GM11168 (cell line): ENCODE measurements at regions not wholly inside any gene's neighbourhood (a gene's known extent, or its start where the extent isn't known, plus 50 kb on each side); places are given as distances from the start of the nearest gene placed in this dataset.

Source experiments
- in situ Hi-C: fragments of 300-500 bp; cut with MboI; formaldehyde crosslinking; loops from one replicate; pipeline ENCODE4 v1.12.0; 2022; ENCODE audit warnings: low sequenced_read_pairs; ENCODE audit not compliant: unreplicated experiment

DNA sequence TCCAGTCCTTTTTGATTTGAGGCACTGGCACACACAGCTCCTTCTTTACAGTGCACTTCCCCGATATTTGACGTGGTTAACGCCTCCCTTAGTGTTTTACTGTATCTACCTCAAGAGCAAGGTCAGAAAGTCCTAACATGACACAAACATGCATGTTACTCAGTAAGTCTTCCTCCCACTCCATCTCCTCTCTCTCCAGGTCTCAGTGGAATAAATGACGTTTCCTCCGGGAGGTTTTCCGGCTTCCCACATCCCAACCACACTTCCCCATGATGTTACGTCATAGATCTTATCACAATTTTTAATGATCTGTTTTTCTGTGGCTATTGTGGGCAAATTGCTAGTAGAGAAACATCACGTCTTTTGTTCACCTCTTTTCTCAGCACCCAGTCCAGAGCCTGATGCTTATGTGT lies 165.7 kb downstream of the PTPN20 start:
- in situ Hi-C loops: no loop called here

DNA sequence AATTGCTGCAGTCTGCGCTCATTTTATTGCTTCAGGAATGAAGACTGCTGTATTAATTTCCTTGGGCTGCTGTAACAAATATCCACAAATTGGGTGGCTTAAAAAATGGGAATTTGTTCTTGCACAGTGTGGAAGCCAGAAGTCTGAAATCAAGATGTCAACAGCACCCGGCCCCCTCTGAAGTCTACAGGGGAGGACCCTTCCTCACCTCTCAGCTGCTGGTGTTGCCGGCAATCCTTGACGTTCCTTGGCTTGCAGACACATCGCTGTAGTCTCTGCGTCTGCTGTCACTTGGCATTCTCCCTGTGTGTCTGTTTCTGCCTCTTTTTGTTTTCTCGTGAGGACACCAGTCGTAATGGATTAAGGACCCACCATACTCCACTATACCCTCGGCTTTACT lies 166.2 kb downstream of the PTPN20 start:
- in situ Hi-C loops: no loop called here

DNA sequence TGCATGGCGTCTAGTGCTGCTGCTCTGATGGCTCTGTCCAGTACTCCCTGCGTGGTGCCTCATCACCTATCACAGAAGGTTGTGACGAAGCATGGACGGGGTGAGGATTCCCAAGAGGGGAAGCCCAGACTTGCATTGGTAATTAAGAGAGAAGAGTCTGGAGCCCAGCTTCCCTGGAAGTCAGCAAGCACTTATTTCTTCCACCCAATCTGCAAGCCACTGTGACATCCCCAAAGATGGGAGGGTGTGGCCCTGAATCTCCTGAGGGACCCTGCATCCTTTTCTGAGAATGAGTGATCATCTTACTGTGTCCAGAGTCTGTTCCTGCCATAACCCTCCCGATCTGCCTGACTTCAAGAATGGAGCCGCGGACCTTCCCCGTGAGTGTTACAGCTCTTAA lies 166.7 kb downstream of the PTPN20 start:
- in situ Hi-C loops: no loop called here

DNA sequence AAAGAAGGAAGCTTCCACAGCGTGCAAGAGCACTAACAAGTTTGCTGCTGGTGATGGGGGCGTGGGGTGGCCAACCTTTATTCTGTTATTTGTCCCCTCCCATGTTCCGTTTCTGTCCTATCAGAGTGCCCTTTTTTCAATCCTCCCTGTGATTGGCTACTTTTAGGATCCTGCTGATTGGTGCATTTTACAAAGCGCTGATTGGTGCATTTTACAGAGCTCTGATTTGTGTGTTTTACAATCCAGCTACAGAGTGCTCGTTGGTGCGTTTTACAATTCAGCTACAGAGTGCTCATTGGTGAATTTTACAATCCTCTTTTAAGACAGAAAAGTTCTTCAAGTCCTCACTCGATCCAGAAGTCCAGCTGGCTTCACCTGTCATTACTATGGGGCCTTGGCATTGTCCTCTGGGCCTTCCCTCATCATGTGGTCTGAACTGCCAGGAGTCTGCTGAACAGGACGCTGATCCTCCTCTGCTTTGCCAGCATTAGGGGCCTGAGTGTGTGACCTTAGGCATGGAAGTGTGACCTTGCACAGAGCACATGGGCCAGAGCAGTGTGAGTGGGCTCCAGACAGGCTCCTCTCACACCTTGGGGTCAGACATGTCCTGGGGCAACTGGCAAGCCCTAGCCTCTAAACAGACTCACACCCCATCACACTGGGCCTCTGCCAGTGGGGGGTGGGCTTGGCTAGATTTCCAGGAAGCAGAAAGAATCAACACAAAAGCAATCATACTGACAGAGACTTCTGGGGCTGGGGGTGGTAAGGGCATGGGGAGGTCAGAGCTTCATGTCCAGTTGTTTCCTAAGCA lies 167.4 kb downstream of the PTPN20 start:
- in situ Hi-C loops: no loop called here

DNA sequence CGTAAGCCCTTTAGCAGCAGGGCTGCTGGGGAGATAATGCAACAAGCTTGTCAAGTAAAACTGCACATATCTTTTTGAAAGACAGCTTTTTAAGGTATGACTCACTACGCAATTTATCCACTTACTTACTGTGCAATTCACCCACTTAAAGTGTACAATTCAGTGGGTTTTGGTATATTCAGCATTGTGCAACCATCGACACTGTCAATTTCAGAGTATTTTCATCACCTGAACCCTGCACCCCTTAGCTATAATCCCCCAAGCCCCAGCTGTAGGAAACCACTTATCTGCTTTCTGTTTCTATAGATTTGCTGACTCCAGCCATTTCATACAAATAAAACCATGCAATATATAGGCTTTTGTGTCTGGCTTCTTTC lies 168.0 kb downstream of the PTPN20 start:
- in situ Hi-C loops: no loop called here

DNA sequence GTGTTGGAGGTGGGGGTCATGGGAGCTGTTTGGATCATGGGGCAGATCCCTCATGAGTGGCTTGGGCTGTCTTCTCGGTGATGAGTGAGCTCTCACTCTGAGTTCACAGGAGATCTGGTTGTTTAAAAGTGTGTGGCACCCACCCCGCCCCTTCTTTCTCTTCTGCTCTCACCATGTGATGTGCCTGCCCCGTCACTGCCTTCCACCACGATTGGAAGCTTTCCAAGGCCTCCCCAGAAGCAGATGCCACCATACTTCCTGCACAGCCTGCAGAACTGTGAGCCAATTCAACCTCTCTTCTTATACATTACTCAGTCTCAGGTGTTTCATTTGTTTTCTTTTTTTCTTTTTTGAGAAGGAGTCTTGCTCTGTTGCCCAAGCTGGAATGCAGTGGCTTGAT lies 170.0 kb downstream of the PTPN20 start:
- in situ Hi-C loops: no loop called here

DNA sequence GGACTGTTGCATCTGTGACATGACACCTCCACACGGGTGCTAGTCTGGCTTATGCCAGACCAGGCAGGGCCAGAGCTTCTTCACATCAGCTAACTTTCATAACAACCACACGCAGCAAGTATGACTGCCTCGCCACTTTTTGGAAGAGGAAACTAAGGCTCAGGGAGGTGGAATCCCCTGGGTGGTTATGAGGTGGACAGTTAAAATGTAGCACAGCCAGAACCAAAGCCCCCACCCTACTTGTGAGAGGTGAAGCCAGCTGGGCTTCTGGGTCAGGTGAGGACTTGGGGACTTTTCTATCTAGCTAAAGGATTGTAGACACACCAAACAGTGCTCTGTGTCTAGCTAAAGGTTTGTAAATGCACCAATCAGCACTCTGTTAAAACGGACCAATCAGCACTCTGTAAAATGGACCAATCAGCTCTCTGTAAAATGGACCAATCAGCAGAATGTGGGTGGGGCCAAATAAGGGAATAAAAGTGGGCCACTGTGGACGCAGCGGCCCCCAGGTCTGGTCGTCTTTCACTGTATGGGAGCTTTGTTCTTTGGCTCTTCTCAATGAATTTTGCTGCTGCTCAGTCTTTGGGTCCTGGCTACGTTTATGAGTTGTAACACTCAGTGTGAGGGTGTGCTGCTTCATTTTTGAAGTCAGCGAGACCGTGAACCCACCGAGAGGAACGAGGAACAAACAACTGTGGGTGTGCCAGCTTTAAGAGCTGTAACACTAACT lies 171.0 kb downstream of the PTPN20 start:
- in situ Hi-C loops: no loop called here

DNA sequence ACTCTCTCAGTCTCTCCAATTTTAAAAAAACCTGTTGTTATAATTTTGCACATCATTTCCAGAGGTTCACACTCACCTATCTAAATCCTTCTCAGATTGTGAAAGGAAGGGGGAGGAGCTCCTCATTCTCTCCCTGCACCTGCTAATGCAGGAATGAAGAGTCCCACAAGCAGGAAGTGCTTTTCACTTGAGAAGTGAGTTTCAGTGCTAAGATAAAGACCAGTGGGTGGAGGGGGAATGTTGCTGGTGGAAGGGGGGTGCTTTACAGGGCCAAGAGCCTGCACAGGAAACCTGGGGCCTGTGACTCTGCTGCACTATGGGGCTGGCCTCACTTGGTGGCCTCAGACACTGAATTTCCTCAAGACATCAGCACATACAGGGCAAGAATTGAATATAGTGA lies 176.4 kb downstream of the PTPN20 start:
- in situ Hi-C loops: no loop called here

DNA sequence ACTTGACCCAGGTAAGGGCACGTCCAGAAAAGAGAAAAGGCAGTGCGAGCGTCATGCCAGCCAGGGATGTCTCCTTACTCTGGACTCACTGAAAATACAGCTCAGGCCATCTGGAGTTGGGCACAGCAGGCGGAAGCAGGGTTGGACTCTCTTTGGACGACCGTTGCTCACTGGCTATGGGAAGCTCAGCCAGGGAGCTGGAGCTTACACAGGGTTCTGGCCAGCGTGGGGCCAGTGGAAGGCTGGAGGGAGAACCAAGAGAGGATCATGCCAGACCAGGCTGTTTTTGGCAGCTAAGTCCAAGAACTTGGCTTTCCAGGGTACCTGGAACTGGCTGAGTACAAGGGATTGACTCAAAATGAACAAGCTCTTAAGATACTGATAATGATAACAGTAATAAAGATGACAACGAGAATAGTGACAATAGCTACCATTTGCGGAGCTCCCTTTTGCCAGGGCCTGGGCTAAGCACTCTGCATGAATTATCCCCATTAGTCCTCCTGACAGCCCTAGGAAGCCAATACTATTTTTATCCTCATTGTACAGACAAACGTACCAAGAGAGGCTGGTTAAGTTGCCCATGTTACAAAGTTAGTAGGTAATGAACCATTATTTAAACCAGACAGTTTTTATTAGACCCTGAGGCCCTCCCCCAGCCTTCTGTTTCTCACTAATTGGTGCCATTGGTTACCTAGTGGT lies 177.6 kb downstream of the PTPN20 start:
- in situ Hi-C loops: no loop called here

DNA sequence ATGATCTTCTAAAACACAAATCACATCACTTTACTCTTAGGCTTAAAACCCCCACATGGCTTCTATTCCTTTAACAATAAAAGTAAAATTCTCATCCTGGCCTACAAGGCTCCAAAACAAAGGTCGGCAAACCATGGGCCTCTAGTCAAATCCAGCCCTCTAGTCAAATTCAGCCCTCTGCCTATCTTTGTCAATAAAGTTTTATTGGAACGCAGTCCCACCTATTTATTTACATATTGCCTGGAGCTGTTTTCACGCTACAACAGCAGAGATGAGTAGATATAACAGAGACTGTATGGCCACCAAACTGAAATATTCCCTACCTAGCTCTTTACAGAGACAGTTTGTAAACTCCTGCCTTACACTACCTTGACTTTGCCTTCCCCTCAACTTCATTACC lies 178.8 kb downstream of the PTPN20 start:
- in situ Hi-C loops: no loop called here

DNA sequence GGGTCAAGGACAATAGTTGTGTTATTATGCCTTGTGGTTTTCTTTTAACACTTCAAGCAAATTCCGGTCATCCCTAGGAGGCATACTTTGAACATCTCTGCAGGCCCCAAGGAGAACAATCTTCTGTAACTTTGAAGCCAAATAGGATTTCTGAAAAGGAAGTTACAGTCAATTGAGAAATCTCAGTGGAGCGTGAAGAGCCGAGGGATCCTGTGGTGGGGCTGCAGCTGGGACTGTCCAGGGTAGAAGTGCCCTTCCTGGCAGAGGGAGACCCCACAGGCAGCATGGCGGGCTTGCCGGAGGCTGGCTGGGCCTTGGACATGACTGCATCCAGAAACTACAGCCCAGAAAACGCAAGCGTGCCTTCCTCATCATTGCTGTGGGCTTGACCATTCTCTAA lies 179.7 kb downstream of the PTPN20 start:
- in situ Hi-C loops: no loop called here

DNA sequence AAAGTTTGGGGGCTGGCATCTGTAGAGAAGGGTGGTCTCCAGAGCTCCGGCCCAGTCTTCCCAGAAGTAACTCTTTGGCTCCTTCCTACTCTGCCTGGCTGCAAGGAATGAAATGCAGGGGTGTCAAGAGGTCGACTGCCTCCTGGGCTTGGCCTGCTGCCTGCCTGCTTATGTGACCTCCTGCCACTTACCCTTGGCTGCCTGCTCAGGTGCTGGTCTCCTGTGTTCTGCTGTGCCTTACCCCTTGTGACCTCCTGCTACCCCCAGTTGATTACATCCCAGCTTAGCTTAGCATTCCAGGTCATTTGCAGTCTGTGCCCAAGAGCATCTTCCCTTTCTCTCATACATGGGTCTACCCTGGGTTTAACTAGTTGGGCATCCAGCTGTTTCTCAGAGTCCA lies 180.2 kb downstream of the PTPN20 start:
- in situ Hi-C loops: no loop called here

DNA sequence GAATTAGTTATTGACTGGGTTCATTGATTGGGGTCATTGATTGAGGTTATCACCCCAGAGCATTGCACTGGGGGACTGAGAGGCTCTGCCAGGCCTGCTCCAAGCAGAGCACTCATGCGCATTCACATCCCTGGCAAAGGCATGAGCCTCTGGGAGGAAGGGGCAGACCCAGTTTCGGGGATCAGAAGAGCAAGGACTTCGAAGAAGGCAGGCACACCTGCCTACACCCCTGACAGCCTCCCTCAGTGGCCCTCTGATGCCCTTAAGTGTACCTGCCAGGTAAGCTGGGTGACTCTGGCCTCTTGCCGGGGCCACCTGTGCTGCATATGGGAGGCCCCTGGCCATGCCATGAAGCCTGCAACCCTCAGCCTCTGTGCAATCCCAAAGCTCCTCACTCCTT lies 181.1 kb downstream of the PTPN20 start:
- in situ Hi-C loops: no loop called here

DNA sequence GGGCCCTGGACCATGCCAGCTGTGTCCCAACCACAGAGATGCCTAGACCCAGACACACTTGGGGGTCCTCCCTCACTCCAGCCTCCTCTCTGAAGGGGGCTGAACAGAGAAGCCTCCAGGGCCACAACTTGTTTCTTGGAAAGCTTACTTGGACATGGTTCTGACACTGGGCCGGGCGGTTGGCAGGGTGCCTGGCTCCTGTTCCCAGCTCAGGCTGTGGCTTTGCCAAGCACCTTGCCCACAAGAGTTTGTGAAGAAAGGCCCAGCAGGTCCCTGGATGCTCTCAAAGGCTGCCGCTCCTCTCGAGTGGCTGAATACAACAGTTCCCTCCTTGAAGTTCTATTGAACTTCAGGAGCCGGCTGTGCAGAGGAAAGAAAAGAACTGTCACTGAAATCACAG lies 181.6 kb downstream of the PTPN20 start:
- in situ Hi-C loops: no loop called here

DNA sequence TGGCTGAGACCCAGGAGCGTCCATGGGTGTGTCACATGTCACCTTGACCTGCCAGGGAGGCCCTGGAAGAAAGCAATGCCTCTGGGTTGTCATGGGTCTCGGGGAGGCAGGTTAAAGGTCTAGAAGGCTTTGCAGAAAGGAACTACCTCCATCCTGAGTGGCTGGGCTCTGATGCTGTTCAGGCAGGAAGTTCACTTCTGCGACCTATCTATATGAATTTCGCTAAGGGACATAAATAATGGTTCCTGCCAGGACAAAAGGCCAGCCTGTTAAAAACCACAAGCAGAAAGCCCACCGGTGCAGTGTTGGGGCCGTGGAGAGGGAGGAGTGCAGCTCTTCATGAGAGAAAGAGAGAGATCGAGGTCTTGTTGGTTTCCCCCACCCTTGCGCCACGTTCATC lies 182.9 kb downstream of the PTPN20 start:
- in situ Hi-C loops: no loop called here

DNA sequence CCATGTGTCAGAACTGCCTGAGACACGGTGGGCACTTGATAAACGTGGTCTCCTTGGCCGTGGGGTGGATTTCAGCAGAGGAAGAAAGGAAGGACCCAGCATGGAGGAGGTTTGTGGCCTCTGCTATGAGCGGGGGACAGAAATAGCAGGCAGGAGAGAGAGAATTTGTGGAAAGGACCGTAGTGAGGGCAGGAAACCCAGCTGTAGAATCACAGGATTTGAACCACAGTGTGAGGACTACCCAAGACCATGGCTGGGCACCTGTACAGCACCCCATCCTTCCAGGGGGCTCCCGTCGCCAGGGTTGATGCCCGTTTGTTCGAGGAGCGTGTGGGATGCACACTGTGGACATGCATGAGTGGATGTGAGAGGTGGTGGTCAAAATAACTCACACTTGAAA lies 183.4 kb downstream of the PTPN20 start:
- in situ Hi-C loops: no loop called here

DNA sequence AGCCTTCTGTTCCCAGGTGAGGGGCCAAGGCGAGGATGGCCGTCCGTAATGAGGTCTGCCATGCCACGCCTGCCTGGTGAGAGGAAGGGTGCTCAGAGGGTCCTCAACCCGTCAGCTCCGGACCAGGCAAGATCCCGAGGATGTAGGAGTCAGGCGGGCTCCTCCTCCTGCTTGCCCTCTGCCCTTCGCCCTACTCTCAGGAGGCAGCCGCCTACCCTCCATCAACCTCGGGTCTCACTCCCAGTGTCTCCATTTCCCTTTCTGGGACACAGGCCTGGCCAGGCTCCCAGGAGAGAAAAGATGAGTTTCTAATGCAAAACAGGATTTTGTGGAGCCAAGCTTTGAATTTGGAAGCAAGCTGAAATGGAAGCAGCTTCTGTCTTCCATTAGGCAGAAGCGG lies 184.0 kb downstream of the PTPN20 start:
- in situ Hi-C loops: no loop called here

DNA sequence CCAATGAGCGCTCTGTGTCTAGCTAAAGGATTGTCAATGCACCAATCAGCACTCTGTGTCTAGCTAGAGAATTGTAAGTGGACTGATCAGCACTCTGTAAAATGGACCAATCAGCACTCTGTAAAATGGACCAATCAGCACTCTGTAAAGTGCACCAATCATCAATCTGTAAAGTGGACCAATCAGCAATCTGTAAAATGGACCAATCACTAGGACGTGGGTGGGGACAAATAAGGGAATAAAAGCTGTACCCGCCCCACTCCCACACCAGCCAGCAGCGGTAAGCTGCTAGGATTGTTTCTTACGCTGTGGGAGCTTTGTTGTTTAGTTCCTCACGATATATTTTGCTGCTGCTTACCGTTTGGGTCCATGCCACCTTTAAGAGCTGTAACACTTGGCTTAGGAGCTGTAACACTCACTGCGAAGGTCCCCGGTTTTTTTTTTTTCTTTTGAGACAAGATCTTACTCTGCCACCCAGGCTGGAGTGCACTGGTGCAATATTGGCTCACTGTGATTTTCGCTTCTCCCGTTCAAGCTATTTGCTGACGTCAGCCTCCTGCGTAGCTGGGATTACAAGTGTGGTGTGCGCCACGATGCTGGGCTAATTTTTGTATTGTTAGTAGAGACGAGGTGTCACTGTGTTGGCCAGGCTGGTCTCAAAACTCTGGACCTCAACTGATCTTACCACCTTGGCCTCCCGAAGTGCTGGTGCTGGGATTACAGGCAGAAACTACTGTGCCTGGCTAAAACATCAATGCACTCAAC lies 184.8 kb downstream of the PTPN20 start:
- in situ Hi-C loops: no loop called here

DNA sequence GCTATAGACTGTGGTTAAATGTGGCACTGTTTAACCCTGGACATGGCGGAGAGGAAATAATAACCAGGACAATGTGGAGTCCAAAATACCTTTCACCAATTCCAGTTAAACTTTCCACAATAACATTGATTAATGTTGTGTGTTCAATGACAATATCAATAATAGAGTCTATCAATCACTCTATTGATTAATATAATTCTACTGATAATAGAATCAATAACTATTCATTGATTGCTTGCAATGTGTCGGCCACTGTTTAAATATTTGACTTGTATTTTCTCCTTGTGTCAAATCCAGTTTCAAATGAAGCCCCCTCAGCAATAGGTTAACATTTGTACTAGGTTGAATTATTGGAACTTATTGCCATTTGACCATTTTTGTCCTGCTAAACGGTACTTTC lies 187.0 kb downstream of the PTPN20 start:
- in situ Hi-C loops: no loop called here

DNA sequence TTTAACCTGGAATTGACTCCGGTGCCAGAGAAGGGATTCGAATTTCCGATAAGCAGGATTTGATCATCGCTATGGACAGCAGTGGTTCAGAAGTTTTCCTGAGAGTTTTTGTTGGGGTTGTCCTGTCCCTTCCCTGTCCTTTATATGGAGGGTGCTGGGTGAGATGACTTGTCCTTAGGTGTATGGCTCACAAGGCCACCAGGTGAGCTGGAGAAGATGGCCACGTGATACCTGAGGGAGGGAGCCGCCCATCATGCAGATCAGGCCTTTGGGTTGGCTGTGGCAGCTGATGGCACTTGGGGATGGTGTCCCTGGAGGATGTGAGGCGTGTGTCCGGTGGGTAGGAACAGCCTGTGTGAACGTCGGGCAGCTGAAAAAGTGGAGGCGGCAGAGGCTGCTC lies 187.7 kb downstream of the PTPN20 start:
- in situ Hi-C loops: no loop called here

DNA sequence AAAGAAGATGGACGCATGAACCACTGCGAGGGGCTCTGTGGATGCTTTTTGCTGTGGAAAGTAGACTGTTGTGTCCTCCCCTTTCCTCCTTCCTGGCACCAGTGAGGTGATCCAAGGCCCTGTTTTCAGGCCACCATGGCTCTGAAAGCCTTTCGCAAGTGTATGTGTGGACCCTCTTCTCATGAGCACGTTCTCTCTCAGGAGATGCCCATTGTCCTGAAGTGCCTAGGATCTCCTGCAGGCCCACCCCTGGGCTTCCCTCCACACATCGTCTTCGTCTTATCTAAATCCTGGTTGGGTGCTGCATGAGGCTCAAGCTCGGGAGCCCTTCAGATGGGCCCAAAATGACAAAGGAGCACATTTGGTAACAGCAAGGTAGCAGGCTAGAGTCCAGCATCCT lies 188.2 kb downstream of the PTPN20 start:
- in situ Hi-C loops: no loop called here
